SKM-1 (cell line): ENCODE measurements at regions not wholly inside any gene's neighbourhood (a gene's known extent, or its start where the extent isn't known, plus 50 kb on each side); places are given as distances from the start of the nearest gene placed in this dataset.
"Not testable (repeated sequence)": the region's sequence is repeated elsewhere in the genome, so short reads cannot be mapped to it uniquely, and the experiment has no call there.

ENCODE experiments used
- DNase-seq: peaks from one replicate; lab custom pipeline; 2025; ENCODE audit not compliant: unreplicated experiment; lab: John Stamatoyannopoulos, UW

- no peak for DNase-seq
Observed at GRCh38 chr4:26044524-26044923, 130.5 kb downstream of the SMIM20 start.

- no peak for DNase-seq
Observed at GRCh38 chr4:26044983-26045382, 131.0 kb downstream of the SMIM20 start.

GRCh38 chr4:26047795-26048194 lies 133.8 kb downstream of the SMIM20 start:
- DNase-seq, result no peak

DNA sequence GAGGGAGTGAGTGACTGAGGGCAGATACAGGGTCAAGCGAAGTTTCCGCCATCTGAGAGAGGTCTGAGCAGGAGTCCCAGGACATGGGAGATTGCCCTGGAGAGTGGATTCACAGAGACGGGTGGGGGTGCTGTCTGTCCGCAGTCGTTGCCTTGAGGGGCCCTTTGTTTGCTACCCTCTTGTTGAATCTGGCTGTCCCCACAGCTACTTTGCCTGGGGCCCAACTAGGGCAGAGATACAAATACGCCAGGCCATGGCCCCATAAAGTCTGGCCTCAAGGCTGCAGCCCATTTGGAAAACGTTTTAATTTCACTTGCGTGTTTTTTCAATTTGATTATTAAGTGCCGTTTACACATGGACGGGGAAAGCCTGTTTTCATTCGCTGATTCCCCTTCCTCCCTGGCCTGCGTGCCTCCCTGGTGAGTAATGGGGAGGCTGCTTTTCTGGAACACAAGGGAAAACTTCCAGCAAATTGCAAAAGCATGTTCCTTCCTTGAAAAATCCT lies 134.4 kb downstream of the SMIM20 start:
- DNase-seq, result no peak

- DNase-seq, result no peak
Observed at GRCh38 chr4:26048950-26049349, 134.9 kb downstream of the SMIM20 start.

- no peak for DNase-seq
Observed at GRCh38 chr4:26049447-26049846, 135.4 kb downstream of the SMIM20 start.

DNA sequence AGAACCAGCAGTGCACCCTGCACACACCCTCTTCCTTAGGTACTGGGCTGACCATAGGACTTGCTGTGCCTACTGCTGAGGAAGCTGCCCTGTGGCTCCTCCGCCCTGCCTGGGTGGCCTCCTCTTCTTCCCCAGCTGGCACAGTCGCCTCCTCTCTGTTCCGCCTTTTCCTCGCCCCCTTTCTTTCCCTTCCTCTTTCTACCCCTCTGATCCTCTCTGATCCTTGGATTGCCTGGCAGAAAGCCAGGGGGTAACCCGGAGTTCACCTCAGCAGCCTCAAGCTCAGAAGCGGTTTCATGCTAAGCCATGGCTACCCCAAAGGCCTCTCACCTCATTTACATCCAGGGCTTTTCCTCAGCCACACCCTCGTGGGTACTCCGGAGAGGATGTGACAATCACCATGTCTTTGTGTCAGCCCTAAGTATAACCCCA lies 136.2 kb downstream of the SMIM20 start:
- DNase-seq, result no peak

DNA sequence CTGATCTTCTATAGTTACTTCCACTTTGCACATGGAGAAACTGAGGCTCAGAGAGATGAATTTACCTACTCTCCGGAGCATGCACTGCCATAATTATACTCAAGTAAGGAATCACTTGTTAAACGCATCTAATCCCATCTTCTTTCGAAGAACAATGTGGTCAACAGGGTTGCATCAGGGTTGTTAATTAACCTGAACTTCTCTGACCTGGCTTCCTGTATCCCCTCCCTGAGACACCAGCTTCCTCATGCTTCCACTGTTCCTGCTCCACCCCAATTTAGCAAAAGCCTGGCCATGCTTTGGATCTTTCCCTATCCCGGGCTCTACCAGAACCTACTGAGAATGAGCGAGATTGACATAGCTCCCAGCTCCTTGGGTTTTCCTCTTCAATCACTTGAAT lies 136.7 kb downstream of the SMIM20 start:
- DNase-seq, result no peak

DNA sequence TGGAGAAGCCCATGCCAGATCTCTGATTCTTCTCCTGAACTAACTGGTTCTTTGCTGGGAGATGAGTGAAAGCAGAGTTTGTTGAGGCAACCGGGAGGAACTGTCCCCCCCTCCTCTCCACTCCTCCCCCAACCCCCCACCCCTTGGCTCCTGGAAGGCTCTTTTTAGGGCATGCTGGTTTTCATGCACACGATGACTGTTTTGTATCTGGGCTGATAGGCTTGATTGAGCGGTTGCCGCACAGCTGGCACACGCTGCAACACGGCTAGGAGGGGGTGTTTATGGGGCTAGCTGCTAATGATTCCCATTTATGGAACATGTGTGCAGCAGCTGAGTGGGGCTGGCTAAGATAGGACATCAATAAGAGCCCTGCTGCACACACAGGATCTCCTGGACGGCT lies 137.2 kb downstream of the SMIM20 start:
- no peak for DNase-seq

DNA sequence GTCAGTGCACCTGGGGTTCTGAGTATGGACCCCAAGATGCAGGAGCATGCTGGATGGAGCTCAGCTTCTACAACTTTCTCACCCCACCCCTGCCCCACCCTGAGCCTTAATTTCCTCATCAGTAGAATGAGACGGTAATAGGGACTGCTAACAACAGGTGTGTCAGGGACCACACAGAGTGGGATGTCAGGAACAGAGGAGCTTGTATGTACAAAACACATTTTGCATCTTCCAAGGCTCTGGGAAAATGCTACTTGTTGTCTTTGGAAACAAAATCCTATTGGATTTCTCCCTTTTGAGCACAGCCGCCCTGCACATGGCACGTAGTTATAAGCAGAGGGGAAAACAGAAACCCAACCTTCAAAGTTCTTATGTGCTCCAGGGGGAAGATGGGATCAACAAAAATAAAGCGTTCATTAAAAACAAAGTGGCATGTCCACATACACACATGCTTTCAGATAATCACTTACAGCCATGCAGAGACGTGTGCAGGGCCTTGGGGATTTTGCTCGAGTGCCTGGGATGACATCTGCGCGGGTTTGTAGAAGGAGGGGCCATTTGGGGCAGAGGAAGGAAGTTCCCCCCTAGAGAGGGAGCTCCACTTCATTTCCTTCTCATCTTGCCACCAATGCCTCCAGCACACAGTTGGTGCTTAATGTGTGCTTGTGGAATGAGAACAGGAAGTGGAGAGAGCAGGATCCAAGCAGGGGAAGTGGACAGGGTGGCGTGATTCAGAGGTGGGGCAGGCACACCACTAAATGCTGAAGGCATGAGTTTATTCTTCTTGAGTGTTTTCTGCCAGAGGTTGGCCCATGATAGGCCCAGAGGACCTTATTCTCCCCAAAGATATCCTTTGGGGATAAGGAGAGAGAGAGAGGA lies 138.9 kb downstream of the SMIM20 start:
- DNase-seq, result no peak

DNA sequence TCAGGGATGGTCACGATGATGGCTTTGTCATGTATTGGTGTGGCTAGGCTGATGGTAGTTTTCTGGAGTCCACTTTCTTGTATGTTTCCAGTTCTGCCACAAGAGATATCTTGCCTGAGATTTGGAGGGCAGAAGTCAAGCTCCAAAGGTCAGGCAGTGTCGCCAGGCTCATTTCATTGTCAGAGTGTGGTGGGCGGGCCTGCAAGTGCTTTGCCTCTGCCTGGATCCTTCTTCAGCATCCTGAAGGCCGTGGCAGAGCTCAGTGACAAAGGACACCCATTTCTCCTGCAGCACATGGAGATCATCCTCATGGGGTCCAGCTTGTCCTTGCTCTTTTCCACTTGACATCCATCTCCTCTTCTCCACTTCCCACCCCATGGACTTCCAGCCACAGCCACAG lies 139.7 kb downstream of the SMIM20 start:
- DNase-seq, result no peak

GRCh38 chr4:26055855-26056254 lies 141.8 kb downstream of the SMIM20 start:
- no peak for DNase-seq

GRCh38 chr4:26056406-26056805 lies 142.4 kb downstream of the SMIM20 start:
- DNase-seq, result no peak

DNA sequence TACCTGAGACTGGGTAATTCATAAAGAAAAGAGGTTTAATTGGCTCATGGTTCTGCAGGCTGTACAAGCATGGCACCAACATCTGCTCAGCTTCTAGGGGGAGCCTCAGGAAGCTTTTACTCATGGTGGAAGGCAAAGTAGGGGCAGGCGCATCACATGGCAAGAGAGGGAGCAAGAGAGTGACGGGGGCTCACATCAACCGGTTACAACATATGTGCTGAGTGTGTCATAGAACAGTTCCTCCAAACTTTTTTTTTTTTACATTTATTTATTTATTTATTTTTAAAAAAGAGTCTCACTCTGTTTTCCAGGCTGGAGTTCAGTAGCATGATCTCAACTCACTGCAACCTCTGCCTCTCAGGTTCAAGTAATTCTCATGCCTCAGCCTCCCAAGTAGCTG lies 143.8 kb downstream of the SMIM20 start:
- not testable (repeated sequence) for DNase-seq

DNA sequence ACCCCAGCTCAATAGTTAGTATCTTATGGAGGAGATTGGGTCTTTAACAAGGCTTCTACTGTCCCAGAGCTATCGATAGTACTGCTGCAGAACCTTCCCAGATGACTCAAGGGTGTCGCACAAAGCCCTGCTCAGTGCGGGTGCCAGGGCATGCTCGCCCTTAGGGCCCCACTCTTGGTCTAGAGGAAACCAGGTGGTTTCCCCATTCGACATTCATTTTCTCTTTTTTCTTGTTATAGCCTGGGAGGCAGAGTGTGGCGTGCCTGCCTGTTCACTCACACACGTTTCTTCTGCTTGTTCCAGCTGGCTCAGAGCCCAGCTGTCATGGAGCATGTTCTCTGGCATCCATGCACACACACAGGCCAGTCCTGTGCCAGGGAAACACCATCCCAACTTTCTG lies 144.5 kb downstream of the SMIM20 start:
- DNase-seq, result no peak

DNA sequence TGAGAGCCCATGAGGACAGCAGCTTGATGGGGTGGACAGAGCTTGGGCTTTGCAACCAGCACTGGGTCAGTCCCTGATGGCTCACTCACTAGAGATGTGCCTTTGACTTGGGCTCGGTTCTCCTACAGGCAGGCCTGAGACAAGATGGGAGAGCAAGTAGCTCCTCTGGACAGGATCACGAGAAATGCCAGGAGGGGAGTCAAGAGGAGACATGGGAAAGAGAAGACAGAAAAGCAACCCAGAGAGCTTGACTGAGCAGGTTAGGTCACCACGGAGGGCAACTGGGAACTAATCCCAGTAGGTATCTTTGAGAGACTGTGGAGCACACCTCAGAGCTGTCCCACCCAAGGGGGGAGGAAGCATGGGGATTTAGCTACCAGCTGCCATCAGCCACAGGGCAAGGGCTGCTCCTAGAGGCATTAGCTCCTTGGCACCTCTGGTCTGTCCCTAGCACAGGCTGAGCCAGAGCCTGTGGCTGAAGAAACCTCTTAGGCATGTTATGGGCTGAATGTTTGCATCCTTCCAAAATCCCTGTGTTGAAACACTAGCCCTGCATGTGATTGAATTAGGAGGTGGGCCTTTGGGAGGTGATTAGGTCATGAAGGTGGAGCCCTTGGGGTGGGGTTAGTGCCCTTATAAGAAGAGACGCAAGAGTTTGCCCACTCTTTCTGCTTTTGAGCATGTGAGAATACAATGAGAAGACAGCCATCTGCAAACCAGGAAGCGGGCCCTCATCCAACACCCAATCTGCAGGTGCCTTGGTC lies 145.6 kb downstream of the SMIM20 start:
- no peak for DNase-seq

DNA sequence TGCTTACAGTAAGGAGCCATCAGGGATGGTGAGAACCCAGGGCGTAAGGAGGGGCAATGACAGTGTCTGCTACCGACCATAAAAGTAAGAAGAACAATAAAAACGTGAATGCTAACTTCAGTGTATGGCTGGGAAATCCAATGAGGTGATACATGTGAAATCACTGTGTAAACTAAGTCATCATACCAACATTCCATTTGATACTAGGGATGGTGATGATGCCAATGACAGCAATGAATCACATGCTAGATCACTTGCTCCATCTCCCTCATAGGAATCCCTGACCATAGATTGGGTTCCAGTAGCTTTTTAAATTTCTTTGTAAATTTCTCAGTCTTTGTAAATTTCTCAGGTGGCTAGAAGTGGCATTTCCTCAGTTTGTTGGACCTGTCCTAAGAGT lies 146.3 kb downstream of the SMIM20 start:
- DNase-seq, result no peak

DNA sequence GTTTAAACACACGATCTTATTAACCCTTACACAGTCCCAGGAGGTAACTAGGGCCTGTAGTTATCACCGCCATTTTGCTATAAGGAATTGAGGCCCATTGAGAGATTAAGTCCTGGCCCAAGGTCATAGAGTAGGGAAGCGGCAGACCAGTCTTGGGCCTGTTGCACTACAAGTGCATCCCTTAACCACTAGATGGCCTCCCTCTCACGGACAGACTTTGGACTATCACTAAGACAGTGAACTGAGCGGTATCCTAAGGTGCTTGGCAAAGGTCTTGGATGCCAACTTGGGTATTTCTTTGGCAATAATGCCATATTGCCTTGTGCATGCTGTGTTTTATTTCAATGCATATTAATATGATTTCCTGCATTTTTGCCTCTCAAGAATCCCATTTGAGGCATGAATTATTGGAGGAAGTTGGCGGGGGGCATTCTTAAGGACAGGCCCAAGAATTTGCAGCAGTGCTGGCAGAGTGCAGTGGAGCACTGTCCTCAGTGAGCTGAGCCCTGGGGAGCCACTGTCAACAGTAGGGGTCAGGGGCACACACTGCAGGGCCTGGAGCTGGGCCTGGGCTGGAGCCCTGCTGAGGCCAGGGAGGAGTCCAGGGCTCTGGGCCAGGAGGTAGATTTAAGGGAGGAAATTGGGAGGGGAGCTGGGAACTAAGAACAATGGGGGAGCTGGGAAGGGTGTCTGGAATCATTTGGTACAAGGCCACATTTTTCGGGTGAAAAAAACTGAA lies 147.4 kb downstream of the SMIM20 start:
- DNase-seq, result peak; percentile 73

GRCh38 chr4:26062215-26062614 lies 148.2 kb downstream of the SMIM20 start:
- no peak for DNase-seq

DNA sequence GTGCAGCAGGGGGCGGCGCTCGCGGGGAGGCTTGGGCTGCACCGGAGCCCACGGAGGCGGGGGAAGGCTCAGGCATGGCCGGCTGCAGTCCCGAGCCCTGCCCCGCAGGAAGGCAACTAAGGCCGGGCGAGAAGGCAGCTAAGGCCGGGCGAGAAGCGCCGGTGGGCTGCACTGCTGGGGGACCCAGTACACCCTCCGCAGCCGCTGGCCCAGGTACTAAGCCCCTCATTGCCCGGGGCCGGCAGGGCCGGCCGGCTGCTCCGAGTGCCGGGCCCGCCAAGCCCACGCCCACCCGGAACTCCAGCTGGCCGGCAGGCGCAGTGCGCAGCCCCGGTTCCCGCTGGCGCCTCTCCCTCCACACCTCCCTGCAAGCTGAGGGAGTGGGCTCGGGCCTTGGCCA lies 150.0 kb downstream of the SMIM20 start:
- DNase-seq, result not testable (repeated sequence)

- DNase-seq, result no peak
Observed at GRCh38 chr4:26065833-26066232, 151.8 kb downstream of the SMIM20 start.
